ENCODE measurements at regions not wholly inside any gene's neighbourhood (a gene's known extent, or its start where the extent isn't known, plus 50 kb on each side); places are given as distances from the start of the nearest gene placed in this dataset.
"Not testable (repeated sequence)": the region's sequence is repeated elsewhere in the genome, so short reads cannot be mapped to it uniquely, and the experiment has no call there.

DNA sequence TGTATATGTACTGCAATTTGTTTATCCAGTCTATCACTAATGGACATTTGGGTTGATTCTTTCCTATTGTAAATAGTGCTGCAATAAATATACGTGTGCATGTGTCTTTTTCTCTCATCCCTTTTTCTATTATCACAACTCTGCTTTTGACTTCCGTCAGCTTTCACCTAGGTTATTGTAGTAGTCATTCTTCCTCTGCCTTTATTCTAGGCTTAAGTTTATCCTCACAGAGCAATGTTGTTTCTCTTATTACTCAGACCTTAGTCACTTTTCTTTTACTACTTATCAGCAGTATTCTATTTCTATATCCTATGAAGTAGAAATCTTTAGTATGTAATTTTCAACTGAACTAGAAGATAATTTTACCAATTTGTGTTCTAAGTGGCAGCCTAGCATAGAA lies 175.3 kb upstream of the SEMA3E start:
- no peak for DNase-seq

DNA sequence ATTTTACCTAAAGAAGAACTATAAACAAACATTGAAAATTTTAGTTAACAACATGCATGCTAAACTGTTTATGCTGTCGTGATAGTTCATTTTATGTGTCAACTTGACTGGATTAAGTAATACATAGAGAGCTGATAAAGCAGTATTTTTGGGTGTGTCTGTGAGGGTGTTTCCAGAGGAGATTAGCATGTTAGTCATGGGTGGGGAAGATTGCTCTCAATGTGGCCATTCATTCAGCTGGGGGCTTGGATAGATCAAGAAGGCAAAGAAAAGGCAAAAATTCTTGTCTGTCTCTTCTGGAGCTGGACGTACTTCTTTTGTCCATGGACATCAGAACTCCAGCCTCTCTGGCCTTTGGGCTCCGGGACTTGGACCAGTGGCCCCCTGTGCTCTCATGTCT lies 172.9 kb upstream of the SEMA3E start:
- DNase-seq: no peak

DNA sequence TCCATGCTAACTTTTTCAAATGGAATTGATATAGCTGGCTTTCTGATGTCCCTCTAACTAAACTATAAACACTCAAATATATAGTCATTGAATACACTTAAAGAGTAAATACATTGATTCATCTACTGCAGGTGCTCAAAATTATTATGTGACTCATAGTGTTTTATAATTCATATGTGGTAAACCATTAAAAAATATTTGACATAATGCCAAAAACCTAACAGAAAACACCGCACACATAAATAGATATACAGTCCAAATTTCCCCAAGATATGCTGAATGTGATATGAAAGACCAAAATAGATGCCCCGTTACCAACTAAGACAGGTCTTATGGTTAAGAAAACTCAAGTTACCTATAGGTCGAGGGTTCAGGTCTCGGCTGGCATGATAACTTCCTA lies 171.7 kb upstream of the SEMA3E start:
- no peak for DNase-seq

DNA sequence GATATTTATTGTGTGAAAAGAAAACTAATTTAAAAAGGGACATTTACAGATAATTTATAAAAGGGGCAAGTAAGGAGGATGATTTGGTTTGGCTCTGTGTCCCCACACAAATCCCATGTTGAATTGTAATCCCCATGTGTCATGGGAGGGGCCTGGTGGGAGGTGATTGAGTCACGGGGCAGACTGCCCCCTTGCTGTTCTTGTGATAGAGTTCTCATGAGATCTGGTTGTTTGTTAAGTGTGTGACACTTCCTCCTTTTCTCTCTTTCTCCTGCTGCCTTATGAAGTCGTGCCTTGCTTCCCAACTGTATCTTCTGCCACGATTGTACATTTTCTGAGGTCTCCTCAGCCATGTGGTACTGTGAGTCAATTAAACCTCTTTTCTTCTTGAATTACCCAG lies 171.0 kb upstream of the SEMA3E start:
- no peak for DNase-seq

DNA sequence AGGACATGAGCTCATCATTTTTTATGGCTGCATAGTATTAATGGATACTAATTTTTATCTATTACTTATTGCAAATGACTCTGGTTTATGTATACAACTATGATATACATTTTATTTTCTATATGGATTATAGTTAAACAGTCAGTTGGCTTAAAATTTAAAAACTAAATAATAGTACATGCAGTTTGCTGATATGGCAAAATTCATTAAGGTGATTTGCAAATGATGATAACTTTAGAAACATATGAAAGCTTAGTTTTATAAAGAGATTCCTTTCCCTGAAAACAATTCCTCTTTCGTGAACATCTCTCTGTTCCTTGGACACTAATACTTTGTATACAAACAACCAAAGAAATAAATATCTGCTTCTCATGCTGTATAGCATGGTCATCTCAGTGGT lies 165.5 kb upstream of the SEMA3E start:
- no peak for DNase-seq

DNA sequence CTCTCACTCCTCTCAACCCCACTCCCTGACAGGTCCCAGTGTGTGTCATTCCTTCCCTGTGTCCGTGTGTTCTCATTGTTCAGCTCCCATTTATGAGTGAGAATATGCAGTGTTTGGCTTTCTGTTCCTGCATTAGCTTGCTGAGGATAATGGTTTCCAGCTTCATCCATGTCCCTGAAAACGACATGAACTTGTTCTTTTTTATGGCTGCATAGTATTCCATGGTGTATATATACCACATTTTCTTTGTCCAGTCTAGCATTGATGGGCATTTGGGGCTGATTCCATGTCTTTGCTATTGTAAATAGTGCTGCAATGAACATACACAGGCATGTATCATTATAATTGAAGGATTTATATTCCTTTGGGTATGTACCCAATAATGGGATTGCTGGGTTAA lies 163.6 kb upstream of the SEMA3E start:
- not testable (repeated sequence) for DNase-seq

DNA sequence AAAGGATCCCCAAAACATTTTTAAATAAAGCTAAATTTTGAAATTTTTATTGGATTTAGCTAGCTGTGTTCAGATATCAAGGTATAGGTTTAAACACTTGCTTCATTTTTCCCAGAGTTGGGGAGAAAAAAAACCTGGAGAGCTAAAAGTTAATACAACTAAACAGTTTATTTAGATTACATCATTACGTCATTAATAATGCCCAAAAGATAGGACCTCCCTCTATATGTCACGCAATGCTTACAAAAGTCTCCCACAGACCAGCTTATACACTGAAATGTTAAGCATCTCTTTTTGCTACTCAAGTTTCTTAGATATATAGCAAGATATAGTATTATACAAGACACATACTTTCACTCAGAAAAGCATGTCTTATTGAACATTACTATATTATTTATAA lies 160.0 kb upstream of the SEMA3E start:
- no peak for DNase-seq

DNA sequence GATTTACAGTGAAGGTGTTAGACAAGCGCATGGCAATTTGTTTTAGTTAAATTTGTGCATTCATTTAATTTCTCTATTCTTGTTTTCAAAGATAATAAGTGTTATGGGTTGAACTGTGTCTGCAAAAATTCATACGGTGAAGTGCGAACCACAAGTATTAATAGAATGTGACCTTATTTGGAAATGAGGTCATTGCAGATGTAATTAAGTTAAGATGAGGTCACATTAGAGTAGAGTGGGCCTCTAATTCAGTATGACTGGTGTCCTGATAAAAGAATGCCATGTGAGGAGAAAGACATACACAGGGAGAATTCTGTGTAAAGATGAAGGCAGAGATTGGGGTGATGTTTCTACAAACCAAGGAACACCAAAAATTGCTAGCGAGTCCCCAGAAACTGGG lies 158.8 kb upstream of the SEMA3E start:
- no peak for DNase-seq

DNA sequence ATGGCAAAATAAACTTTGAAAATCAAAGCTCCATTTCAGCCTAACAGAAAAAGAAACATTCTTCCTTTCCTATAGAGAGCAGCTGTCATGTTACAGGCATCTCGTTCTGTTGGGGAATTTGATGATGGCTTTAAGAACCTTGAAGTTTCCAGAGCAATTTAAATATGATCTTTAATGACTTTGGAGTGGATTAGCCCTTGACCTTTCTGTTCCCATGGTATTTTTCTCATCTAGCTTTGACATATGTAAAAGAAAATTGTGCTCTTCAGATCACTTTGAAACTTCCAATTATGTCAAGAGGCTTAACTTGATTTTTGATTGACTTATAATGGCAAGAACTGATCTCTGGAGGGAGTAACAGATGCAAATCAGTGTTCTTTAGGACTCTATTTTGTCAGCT lies 157.6 kb upstream of the SEMA3E start:
- DNase-seq: no peak

DNA sequence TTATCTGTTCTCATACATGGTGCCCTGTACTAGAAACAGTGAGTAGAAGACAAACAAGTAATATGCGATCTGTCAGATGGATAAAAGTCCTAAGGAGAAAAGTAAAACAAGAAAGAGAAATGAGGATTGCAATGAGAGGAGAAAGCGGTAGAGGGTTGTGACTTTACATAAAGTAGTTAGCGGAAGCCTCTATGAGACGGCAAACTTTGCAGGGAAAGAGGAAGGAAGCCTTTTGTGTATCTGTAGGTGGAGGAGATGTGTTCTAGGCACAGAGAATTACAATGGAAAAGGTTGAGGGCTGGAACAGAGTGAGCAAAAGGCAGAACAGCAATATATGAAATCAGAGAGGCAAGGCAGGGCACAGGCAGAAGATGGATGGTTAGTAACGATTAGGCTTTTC lies 150.4 kb upstream of the SEMA3E start:
- DNase-seq: no peak

DNA sequence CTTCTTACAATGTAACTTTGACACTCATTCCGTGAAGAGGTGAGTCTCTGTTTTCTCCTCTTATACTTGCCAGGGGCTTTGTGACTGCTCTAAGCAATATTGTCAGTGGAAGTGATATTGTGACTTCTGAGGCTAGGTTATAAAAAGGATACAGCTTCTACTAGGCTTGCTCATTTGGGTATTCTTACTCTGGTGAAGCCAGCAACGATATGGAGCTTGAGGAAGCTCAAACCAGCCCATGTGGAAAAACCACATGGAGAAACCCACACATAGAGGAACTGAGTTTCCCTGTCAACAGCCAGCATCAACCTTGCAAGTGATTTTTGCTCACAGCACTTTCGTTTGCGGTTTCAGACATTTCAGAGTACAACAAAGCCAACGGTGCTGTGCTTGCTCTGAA lies 149.6 kb upstream of the SEMA3E start:
- no peak for DNase-seq

DNA sequence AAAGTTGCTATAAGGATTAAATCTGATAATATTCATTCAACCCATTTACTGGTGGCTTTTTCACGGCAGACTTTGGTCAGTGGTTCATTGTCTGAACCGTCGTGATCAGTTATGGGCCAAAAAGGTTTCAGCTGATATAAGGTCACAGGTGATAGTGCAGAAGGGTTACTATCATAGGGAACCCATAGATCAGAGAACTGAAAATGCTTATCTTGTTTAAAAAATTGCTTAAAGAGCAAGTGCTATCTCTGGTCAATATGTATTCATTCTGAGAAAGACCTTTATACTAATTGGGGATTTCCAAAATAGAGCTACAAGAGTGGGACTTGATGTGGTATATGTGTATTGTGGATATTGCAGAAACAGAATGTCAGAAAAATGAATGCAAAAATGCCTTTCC lies 147.8 kb upstream of the SEMA3E start:
- no peak for DNase-seq

DNA sequence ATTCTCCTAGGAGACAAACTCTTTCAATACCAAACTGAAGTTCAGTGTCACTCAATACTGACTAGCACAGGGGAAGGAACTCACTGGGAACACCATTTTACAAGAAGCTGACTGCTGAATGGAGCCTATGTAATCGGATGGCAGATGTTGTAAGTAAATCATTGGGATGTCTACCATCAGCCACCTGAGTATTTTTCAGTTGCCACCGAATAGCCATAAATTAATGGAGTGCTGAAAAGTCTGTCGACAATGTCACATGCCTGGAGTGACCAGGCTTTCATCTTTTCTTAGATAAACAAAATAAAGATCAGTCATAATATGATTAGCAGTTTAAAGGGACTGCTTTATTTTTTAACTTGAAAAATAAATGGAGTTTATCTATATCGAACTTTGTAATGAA lies 145.9 kb upstream of the SEMA3E start:
- DNase-seq: no peak

DNA sequence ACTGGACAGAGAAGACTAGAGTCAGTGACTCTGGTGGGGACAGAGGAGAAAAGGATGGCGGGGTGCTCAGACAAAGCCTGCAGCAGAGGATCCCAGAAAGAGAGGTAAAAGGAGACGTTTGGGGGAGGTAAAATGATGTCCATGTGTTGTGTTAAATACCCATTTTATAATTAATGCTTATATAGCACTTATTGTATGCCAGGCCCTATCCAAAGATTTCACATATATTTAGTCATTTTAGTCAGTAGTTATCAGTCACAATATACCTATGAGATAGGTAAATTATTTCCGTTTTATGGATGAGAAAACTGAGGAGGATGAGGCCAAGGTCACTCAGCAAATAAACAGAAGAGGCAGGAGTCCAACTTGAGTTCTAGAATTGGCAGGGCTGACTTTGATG lies 144.6 kb upstream of the SEMA3E start:
- no peak for DNase-seq

DNA sequence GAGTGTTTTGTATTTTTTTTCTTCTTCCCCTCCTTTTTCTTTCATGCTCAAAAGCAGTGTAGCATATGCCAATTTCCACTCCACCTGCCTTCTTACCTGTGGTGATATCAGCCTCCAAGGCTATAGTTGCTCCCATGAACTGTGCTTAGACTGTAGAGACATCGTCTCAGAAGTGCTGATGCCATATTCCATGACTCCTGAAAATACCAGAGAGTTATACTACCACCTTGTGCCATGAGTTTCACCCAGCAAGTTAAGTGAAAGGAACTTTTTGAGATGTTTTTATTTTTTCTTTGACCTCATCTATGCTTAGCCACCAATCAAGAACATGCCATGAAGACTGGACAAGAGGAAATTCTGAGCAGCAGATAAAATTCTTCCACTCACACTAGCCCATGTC lies 142.8 kb upstream of the SEMA3E start:
- no peak for DNase-seq

DNA sequence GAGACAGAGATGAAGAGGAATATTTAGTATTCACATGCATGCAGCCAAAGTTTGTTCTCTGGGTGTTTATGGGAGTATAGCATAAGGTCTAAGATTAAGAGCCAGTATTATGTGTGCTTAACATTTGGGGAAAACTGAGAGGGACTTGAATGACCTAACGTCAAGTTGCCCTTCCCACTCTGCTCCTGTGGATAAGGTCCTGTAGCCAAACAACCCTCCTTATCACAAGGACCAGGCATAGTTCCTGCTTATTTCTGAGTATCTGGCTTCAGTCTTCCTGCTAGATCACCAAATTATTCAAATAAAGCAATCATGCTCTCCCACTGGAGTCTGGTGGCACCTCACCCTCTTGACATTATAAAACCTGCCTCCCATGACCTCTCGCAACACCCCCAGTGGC lies 137.9 kb upstream of the SEMA3E start:
- no peak for DNase-seq

DNA sequence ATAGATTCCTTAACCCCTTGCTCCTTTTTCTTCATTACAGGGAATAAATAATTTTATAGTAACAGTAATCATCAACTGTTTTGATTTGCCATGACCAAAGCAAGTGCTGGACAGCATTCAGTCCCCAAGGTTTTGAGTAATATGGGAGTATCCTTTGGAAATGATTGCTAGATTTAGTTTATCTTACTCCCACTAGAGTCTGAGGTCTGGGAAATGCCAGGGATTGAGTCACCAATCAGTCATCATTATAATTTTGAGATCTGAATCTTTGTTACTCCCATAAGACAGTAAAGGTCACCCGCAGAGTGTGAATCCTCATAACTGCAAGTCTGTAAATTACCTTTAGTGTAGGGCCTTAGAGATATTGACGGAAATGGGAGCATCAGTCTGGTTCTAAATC lies 133.7 kb upstream of the SEMA3E start:
- DNase-seq: no peak

DNA sequence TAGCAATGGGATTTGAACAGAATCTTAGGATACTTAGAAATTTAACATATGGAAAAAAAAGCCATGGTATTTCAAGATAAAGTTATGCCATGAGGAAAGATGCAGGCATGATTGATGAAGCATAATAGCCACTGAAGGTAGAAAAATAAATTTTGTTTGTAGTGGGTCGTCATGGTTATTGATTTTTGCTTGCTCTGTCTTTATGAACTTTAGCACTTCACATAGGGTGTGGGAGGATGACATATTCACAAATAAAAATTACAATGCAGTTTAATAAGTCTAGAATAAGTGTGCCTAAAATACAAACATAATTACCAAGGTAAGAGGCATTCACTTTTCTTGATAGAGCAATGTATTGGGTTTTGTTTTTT lies 129.1 kb upstream of the SEMA3E start:
- DNase-seq: no peak

DNA sequence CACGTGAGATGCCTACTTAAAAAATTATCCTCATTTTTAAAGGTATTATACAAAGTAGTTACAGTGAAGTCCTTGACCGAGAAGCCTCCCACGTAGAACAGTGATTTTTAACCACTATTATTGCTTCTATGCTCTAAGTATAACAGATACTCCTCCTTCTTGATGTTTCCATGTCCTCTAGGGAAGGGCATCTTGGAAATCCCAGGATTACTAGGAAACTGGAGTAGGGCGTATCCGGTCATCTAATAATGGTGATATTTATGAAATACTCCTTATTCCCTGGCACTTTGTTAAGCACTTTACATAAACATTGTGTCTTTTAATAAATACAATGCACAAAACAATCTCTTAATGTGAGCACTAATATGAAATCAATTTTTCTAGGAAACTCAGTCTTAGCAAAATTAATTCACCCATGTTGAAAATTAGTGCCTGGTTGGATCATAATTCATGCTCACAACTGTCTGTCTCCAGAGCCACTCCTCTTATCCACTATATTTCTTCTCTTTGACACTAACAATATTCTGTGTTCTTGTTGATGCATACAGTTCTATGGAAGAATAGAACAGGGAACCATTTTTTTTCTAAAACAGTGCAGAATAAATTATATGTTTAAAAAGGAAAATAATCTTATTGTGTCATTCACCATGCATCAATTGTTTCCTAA lies 128.6 kb upstream of the SEMA3E start:
- DNase-seq: no peak

DNA sequence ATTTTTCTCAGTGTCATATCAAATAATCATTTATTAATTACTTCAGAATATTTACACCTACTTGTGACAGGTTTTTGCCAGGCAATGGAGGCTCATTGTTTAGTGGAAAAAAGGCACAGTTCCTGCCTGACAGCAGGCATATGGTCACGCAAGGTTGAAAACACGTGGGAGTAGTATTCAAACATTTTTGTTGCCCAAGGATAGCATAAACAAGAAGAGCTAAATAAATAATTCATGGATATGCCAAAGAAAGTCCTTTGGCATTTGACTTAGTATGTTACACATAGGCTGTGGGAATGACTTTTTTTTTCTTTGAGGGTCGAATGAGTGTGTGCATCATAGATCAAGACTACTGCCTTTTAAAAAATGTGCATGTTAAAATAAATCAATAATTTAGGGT lies 120.5 kb upstream of the SEMA3E start:
- no peak for DNase-seq

DNA sequence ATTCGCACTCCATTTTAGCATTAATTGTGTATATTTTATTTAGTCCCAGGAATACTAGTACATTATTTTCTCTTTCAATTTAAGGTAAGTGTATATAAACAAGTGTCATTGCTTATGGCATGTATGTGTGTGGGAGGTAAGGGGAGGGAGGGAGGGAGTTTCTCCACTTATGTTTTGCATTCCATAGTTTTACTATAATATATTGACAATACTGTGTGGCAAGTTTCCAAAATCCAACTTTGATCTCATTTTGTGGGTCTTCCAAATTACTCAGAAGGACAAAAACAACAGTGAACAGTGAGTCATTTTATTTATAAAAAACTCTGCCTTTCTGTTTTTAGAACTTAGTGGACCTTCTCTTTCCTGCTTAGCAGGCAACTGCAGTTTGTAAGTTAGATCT lies 102.3 kb upstream of the SEMA3E start:
- DNase-seq: no peak

DNA sequence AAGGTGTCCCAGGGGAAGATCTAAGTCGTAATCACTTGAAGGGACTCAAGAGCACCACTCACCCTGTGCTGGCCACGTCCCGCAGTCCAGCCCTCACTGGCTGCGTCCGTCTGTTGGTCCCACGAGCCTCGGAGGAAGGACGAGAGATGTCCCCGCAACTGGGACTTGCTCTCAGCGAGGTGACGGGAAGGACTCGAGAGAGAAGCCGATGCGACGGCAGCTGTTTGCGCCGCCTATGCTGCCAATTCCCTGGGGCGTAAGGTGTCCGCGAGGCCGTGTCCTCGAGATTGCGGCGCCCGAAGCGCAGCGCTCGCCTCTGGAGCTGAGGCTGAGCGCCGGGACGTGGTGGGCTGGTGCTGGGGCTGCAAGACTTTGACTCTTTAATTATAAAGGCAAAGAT lies 100.6 kb upstream of the SEMA3E start:
- no peak for DNase-seq

DNA sequence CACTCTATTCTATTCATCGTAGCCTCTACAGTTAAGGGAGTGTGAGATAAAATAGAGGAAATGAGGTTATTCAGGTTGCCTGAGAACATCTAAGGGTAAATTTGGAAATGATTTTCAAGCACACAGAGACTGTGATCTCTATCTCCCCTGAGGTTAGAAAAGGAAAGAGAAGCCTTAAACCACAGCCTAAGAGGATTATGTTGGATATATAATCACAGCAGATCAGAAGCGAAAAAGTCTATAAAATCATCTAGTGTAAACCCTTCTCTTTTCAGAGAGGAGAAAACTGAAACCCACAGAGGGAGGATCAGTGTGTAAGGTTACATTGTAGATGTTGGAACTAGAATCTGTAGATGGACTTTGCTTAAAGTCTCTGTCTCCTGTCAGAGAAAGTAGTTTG lies 90.6 kb upstream of the SEMA3E start:
- no peak for DNase-seq

DNA sequence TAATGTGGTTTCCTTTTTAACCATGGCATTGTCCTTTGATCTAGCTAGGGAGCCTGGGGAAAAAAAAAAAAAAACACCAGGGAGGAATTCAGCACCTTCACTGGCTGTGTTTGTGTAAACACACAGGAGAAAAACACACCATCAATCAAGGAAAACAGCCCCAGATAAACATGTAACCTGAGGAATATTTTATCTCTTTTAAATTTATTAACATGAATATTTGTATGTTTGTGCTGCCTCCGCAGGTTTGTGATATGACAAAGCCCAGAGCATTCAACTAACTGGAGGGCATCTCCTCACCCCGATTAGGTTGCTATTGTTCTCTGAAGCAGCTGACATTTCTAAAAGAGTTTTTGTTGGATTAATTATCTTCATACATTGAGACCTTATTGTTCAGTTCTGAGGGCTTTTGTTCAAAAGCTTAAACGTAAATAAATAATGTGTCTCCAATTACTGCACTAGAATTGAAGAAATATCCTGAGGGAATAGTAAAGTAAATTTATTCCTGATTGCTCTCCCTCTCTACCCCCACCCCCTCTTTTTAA lies 89.4 kb upstream of the SEMA3E start:
- no peak for DNase-seq

DNA sequence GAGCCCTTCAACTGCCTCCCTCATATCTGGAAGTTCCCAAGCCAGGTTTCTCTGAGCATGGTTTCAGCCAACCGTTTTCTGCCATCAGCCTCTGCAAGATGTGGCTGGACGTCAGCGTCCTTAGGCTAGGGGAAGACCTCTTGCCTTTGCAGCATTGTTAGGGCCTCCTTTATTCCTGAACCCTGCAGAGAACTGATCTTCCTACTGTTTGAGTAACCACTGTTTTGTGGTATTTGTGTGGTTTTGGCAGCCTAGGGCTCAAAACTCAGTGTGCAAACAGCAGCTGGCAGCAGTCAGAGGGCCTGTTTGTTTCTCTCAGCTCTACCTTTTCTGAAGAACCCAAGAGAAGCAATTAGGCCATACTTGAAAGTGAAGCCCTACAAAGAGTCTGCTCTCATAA lies 83.4 kb upstream of the SEMA3E start:
- DNase-seq: no peak

DNA sequence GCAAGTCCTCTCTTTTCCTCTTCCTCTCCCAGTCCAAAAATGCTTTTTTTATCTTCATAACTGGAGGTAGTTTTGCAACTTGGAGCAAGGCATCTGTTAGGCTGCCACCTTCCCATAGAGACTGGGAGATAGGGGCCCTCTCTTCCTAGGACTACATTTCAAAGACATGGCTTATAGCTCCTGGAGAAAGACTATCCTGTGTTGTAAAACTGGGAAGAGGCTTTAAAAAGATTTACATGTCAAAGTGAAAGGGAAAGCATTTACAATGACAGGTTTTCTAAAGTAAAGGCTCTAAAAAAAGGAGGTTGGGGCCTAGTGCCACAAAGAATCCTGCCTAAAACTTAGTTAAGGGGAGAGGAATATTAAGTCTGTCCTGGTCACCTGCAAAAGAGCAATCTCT lies 82.2 kb upstream of the SEMA3E start:
- no peak for DNase-seq
